Right lobe of liver (tissue), 4 donors: ENCODE measurements at regions not wholly inside any gene's neighbourhood (a gene's known extent, or its start where the extent isn't known, plus 50 kb on each side); places are given as distances from the start of the nearest gene placed in this dataset.

Experiments used
- POLR2A ChIP-seq: fragments of 450-650 bp; IDR thresholded peaks from one replicate; pipeline ENCODE4 v1.6.1; 2017; ENCODE audit warnings: antibody characterized with exemption, mild to moderate bottlenecking
- TF ChIP-seq, protein P1 (sequence below), 4 donors: fragments of 200-600 bp in 3 of 4; fragments of 450-650 bp in 1 of 4; IDR thresholded peaks; one replicate each; pipeline versions ENCODE4 v1.5.1 to v1.8.0; 2016 to 2022; ENCODE audit warnings: antibody characterized with exemption in 4 of 4, mild to moderate bottlenecking in 2 of 4
- donor health status: DM: no; HTN: no; CAD: no.
- donor health status: DM: no; HTN: no; CAD: no.
- donor health status: DM: no; HTN: yes; CAD: no.

- TF ChIP-seq, protein P1, sequence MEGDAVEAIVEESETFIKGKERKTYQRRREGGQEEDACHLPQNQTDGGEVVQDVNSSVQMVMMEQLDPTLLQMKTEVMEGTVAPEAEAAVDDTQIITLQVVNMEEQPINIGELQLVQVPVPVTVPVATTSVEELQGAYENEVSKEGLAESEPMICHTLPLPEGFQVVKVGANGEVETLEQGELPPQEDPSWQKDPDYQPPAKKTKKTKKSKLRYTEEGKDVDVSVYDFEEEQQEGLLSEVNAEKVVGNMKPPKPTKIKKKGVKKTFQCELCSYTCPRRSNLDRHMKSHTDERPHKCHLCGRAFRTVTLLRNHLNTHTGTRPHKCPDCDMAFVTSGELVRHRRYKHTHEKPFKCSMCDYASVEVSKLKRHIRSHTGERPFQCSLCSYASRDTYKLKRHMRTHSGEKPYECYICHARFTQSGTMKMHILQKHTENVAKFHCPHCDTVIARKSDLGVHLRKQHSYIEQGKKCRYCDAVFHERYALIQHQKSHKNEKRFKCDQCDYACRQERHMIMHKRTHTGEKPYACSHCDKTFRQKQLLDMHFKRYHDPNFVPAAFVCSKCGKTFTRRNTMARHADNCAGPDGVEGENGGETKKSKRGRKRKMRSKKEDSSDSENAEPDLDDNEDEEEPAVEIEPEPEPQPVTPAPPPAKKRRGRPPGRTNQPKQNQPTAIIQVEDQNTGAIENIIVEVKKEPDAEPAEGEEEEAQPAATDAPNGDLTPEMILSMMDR (IDR thresholded peaks at IDR 0.05), result no peak
- TF ChIP-seq POLR2A, result no peak
Observed at GRCh38 chr13:44174769-44175425, 198.7 kb upstream of the SERP2 start.
